ENCODE measurements at regions not wholly inside any gene's neighbourhood (a gene's known extent, or its start where the extent isn't known, plus 50 kb on each side); places are given as distances from the start of the nearest gene placed in this dataset.

- H3K27ac ChIP-seq (ENCODE audit: insufficient read depth, low read length): no peak overlapping the region
- no peak overlapping the region for H4K91ac ChIP-seq (ENCODE audit: insufficient read depth, low read depth, low read length)
- ChIA-PET POLR2A (ENCODE audit: unreplicated experiment) (no interaction called here), CTCF (no interaction called here)
- H2BK15ac ChIP-seq (ENCODE audit: low read depth, low read length): no peak overlapping the region
- H2AFZ ChIP-seq (replicated peaks; ENCODE audit: low read length, poor library complexity): no peak overlapping the region
- H3K4me2 ChIP-seq (ENCODE audit: low read depth, low read length): no peak overlapping the region
- no peaks in the 10 kb centered on the region for H3K27me3 ChIP-seq (ENCODE audit: control insufficient read depth, insufficient read depth, low read length)
- in situ Hi-C loops (cut with MboI; ENCODE audit: low sequenced_read_pairs): no loop called here
- no peak overlapping the region for H3K18ac ChIP-seq (ENCODE audit: low read depth, low read length)
- no peak overlapping the region for H2BK120ac ChIP-seq (ENCODE audit: low read depth, low read length)
- H2AK5ac ChIP-seq (ENCODE audit: low read depth, low read length): no peak overlapping the region
- WGBS, 2 experiments (ENCODE audit: extremely low coverage in 2 of 2, insufficient read length in 1 of 2): 92% methylated on average over 3 of the region's 8 CpGs; no CpG with 5 or more reads in 1 of the 2 experiments
- no peak overlapping the region for H2AK9ac ChIP-seq (replicated peaks; ENCODE audit: low read depth, low read length, poor library complexity)
- TF ChIP-seq USF2 (IDR thresholded peaks at IDR 0.05; ENCODE audit: low read depth, low read length) (no peak), FOS (IDR thresholded peaks at IDR 0.05; ENCODE audit: low read depth, low read length) (no peak), MAZ (IDR thresholded peaks at IDR 0.05; ENCODE audit: borderline replicate concordance, low read depth, low read length) (no peak), CTCF (conservative IDR thresholded peaks at IDR 0.05; ENCODE audit: low read depth, low read length) (no peak), ELK1 (IDR thresholded peaks at IDR 0.05; ENCODE audit: borderline replicate concordance, low read depth, low read length) (no peak), CHD1 (IDR thresholded peaks at IDR 0.05; ENCODE audit: low read depth, low read length) (no peak), BHLHE40 (IDR thresholded peaks at IDR 0.05; ENCODE audit: low read depth, low read length) (no peak), RCOR1 (IDR thresholded peaks at IDR 0.05; ENCODE audit: insufficient replicate concordance, low read length) (no peak), RAD21 (IDR thresholded peaks at IDR 0.05; ENCODE audit: low read length) (no peak), CEBPB (IDR thresholded peaks at IDR 0.05; ENCODE audit: low read depth, low read length) (no peak), MXI1 (IDR thresholded peaks at IDR 0.05; ENCODE audit: borderline replicate concordance, low read depth, low read length) (no peak), MAFK (IDR thresholded peaks at IDR 0.05; ENCODE audit: low read depth, low read length) (no peak)
- no peaks in the 10 kb centered on the region for H3K9me1 ChIP-seq (ENCODE audit: insufficient read depth, low read length)
- no peak overlapping the region for H3K14ac ChIP-seq (replicated peaks; ENCODE audit: low read depth, low read length)
- no peak for ATAC-seq (ENCODE audit: low read depth)
- H3K4me1 ChIP-seq (ENCODE audit: control insufficient read depth, insufficient read depth, low read length): no peaks in the 10 kb centered on the region
- no TSS peak for BruUV-seq (replicated peaks)
- H2BK20ac ChIP-seq (ENCODE audit: low read depth, low read length): no peak overlapping the region
- no peak overlapping the region for H4K5ac ChIP-seq (ENCODE audit: low read depth, low read length)
- no peak overlapping the region for H3K9ac ChIP-seq (ENCODE audit: low read depth, low read length)
- H3K4ac ChIP-seq (ENCODE audit: low read depth, low read length): no peak overlapping the region
- no peak overlapping the region for H3K56ac ChIP-seq (ENCODE audit: extremely low read depth, insufficient read depth, low read length)
- no peaks in the 10 kb centered on the region for H4K20me1 ChIP-seq (ENCODE audit: insufficient read depth, low read length)
- intact Hi-C loops (cut with micrococcal nuclease): no loop called here
- H2BK5ac ChIP-seq (ENCODE audit: low read depth, low read length, poor library complexity, severe bottlenecking): no peak overlapping the region
- DNase-seq: no peak
- H3K9me3 ChIP-seq (ENCODE audit: control insufficient read depth, insufficient read depth, low read length): no peaks in the 10 kb centered on the region
- dilution Hi-C loops (cut with HindIII; ENCODE audit: low sequenced_read_pairs, unreplicated experiment): no loop called here
- H4K8ac ChIP-seq (ENCODE audit: low read depth in 2 of 2, low read length in 2 of 2): no peak overlapping the region
- no peak overlapping the region for H3K4me3 ChIP-seq (ENCODE audit: insufficient read depth, low read depth, low read length)
- H3K36me3 ChIP-seq (ENCODE audit: control insufficient read depth, insufficient read depth, low read length): no peaks in the 10 kb centered on the region
- no peaks in the 10 kb centered on the region for H3K79me1 ChIP-seq (ENCODE audit: low read depth in 1 of 2, low read length in 2 of 2)
- no peak overlapping the region for H3K23ac ChIP-seq (ENCODE audit: low read depth, low read length)
These were observed 168.8 kb upstream of the ZFP42 start for GRCh38 chr4:187826725-187827124.
